A673 (cell line): ENCODE measurements at regions not wholly inside any gene's neighbourhood (a gene's known extent, or its start where the extent isn't known, plus 50 kb on each side); places are given as distances from the start of the nearest gene placed in this dataset.

Experiments
- BruUV-seq: library from RNA; stranded (reverse); fragments of 400-500 nt; replicated peaks from 2 replicates; lab custom pipeline; 2021; lab: Mats Ljungman, UMichigan
- CTCF ChIA-PET: fragments of 300-600 bp; sonication (Branson Sonifier 250); formaldehyde crosslinking; loops from one replicate; lab custom pipeline; 2022; ENCODE audit warnings: antibody characterized with exemption; lab: Charles Lee
- POLR2A ChIA-PET: fragments of 300-600 bp; sonication (Branson Sonifier 250); formaldehyde crosslinking; loops from one replicate; lab custom pipeline; 2022; ENCODE audit warnings: antibody characterized with exemption; ENCODE audit not compliant: low non-redundant PET; lab: Charles Lee
- DNase-seq: peaks from one replicate; pipeline ENCODE4 v3.0.0-alpha.2; 2015; ENCODE audit warnings: low spot score
- H3K27ac ChIP-seq: fragments of 200-600 bp; sonication (generic); 2 replicates; pipeline ENCODE4 v1.5.1; 2016; ENCODE audit warnings: mixed run types, low read depth, mild to moderate bottlenecking, mixed read lengths, antibody characterized with exemption, low read length; ENCODE audit not compliant: poor library complexity, severe bottlenecking
- H3K27me3 ChIP-seq: fragments of 200-600 bp; sonication (generic); replicated peaks from 2 replicates; pipeline ENCODE4 v1.6.1; 2017; ENCODE audit warnings: mixed run types, low read depth, mild to moderate bottlenecking, mixed read lengths, antibody characterized with exemption, low read length; ENCODE audit not compliant: insufficient read depth, poor library complexity
- H3K36me3 ChIP-seq: fragments of 200-600 bp; sonication (generic); 2 replicates; pipeline ENCODE4 v1.6.1; 2016; ENCODE audit warnings: mixed run types, mild to moderate bottlenecking, mixed read lengths, antibody characterized with exemption, low read length; ENCODE audit not compliant: insufficient read depth, poor library complexity, severe bottlenecking
- H3K4me1 ChIP-seq: fragments of 200-600 bp; sonication (generic); 2 replicates; pipeline ENCODE4 v1.6.1; 2017; ENCODE audit warnings: mixed run types, mild to moderate bottlenecking, mixed read lengths, antibody characterized with exemption, low read length; ENCODE audit not compliant: insufficient read depth, poor library complexity, severe bottlenecking
- H3K4me3 ChIP-seq: fragments of 200-600 bp; sonication (generic); 2 replicates; pipeline ENCODE4 v1.5.1; 2016; ENCODE audit warnings: low read depth, mixed run types, mild to moderate bottlenecking, mixed read lengths, low read length; ENCODE audit not compliant: poor library complexity, severe bottlenecking
- H3K9me3 ChIP-seq: fragments of 200-600 bp; sonication (generic); 2 replicates; pipeline ENCODE4 v1.6.1; 2016; ENCODE audit warnings: mixed run types, low read depth, mild to moderate bottlenecking, mixed read lengths, antibody characterized with exemption, low read length; ENCODE audit not compliant: poor library complexity, severe bottlenecking
- EZH2 ChIP-seq: fragments of 200-600 bp; sonication (generic); IDR thresholded peaks from 2 replicates; pipeline ENCODE4 v1.6.1; 2017; ENCODE audit warnings: borderline replicate concordance, low read depth, mild to moderate bottlenecking, mixed read lengths, antibody characterized with exemption, low read length; ENCODE audit not compliant: poor library complexity, severe bottlenecking
- intact Hi-C: fragments of 100-400 bp; cut with micrococcal nuclease; formaldehyde crosslinking; loops from one replicate; pipeline ENCODE4 v1.10.0; 2022; ENCODE audit not compliant: unreplicated experiment
- TF ChIP-seq, protein P1 (sequence below): fragments of 300-800, 200-600 bp; sonication (generic); conservative IDR thresholded peaks from 2 replicates; pipeline ENCODE4 v1.5.1; 2017; ENCODE audit warnings: low read depth, mild to moderate bottlenecking, antibody characterized with exemption, low read length, moderate library complexity, mixed read lengths

DNA sequence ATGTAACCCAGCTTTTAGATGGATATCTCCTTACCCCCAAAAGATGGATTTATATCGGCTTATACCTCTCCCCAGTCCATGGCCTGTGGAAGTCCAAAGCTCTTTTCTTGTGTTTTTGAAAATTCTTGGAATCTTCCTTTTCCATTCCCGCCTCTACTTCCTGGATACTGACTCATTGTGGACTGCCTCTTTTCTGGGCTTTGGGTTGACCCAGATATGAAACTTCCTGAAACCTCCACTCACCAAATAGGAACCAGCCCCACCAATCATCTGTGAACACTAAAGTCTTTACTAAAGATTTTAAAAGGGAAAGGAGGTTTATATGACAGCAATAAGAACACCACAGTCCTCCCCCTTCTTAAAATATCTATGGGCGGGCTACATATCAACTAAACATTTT is 163.4 kb upstream of the SYN3 start:
- intact Hi-C loops, result no loop called here
- Histone ChIP-seq H3K27ac (no peak overlapping the region), H3K4me3 (no peak overlapping the region), H3K9me3 (no peaks in the 10 kb centered on the region), H3K27me3 (peaks cover 19% of the 10 kb centered on the region), H3K4me1 (no peaks in the 10 kb centered on the region), H3K36me3 (no peaks in the 10 kb centered on the region)
- no peak for TF ChIP-seq EZH2
- TF ChIP-seq, protein P1, sequence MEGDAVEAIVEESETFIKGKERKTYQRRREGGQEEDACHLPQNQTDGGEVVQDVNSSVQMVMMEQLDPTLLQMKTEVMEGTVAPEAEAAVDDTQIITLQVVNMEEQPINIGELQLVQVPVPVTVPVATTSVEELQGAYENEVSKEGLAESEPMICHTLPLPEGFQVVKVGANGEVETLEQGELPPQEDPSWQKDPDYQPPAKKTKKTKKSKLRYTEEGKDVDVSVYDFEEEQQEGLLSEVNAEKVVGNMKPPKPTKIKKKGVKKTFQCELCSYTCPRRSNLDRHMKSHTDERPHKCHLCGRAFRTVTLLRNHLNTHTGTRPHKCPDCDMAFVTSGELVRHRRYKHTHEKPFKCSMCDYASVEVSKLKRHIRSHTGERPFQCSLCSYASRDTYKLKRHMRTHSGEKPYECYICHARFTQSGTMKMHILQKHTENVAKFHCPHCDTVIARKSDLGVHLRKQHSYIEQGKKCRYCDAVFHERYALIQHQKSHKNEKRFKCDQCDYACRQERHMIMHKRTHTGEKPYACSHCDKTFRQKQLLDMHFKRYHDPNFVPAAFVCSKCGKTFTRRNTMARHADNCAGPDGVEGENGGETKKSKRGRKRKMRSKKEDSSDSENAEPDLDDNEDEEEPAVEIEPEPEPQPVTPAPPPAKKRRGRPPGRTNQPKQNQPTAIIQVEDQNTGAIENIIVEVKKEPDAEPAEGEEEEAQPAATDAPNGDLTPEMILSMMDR, result no peak
- POLR2A ChIA-PET, result no interaction called here
- no TSS peak for BruUV-seq
- CTCF ChIA-PET, result no interaction called here
- no peak for DNase-seq

DNA sequence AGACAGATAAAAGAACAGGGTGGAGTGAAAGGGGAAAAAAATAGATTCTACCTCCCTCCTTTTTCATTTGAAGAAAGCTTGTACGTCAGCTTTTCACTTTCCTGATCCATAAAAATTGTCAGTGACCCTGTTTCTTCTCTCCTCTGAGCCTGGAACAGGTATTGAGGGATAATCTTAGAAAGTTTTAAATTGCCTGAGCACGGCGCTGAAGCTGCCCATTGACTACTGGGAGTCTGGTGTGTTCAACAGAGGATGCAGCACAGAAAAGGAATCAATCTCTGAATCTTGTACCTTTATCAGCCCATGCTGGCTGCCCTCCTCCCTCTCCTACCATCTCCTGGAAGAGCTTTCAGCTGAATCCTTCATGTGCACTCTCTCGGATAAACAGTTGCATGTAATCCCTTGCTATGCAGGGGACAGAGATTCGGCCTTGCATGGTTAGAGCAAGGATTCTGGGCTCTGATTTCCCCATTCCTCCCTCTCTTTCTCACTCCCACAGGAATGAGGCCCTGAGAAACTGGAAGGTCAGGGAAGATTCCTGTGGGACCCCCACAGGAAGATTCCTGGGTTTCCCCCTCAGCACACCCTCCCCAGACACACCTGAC is 162.4 kb upstream of the SYN3 start:
- no peak for DNase-seq
- Histone ChIP-seq H3K4me3 (no peak overlapping the region), H3K9me3 (no peaks in the 10 kb centered on the region), H3K4me1 (no peaks in the 10 kb centered on the region), H3K27ac (no peak overlapping the region), H3K27me3 (peaks cover 19% of the 10 kb centered on the region), H3K36me3 (no peaks in the 10 kb centered on the region)
- ChIA-PET POLR2A (no interaction called here), CTCF (no interaction called here)
- no TSS peak for BruUV-seq
- TF ChIP-seq EZH2, result no peak
- TF ChIP-seq, protein P1, result no peak
- intact Hi-C loops, result no loop called here

DNA sequence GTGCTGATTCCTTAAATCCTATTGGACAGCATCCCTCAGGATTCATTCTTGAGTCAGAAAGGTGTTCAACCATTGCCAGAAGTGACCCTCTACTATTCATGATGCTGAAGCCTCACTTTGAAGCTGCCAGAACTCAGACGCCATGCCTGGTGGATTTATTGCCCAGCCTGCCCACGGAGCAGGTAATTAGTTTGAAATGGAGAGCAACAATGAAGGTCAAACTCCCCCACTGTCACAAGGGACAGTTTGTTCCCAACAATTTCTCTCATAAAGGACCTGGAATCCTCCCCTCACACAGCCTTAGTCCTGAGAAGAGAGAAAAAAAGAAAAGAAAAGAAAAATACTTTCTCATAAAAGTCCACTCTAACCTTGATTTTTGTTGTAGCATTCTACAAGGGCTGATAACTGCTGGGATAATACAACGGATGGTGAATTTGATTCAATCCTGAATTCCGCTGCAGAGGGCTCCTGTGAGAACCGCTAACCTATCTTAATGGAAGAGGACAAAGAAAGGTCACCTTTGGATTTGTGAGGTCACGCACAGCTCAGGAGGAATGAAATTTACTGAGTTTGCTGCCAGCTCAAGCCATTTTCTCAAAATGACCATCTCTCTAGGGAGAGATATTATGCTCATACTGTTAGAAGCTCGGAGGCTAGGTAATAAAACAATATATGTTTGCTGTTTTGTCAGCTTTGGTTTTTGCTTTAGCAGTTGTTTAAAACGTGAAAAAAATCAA is 161.6 kb upstream of the SYN3 start:
- CTCF ChIA-PET, result no interaction called here
- Histone ChIP-seq H3K27me3 (peaks cover 19% of the 10 kb centered on the region), H3K4me1 (no peaks in the 10 kb centered on the region), H3K36me3 (no peaks in the 10 kb centered on the region), H3K27ac (no peak overlapping the region), H3K9me3 (no peaks in the 10 kb centered on the region), H3K4me3 (no peak overlapping the region)
- no peak for DNase-seq
- intact Hi-C loops, result no loop called here
- no TSS peak for BruUV-seq
- POLR2A ChIA-PET, result no interaction called here
- TF ChIP-seq, protein P1, result no peak
- TF ChIP-seq EZH2, result no peak
